ENCODE measurements at regions not wholly inside any gene's neighbourhood (a gene's known extent, or its start where the extent isn't known, plus 50 kb on each side); places are given as distances from the start of the nearest gene placed in this dataset.

- TF ChIP-seq, protein P1, sequence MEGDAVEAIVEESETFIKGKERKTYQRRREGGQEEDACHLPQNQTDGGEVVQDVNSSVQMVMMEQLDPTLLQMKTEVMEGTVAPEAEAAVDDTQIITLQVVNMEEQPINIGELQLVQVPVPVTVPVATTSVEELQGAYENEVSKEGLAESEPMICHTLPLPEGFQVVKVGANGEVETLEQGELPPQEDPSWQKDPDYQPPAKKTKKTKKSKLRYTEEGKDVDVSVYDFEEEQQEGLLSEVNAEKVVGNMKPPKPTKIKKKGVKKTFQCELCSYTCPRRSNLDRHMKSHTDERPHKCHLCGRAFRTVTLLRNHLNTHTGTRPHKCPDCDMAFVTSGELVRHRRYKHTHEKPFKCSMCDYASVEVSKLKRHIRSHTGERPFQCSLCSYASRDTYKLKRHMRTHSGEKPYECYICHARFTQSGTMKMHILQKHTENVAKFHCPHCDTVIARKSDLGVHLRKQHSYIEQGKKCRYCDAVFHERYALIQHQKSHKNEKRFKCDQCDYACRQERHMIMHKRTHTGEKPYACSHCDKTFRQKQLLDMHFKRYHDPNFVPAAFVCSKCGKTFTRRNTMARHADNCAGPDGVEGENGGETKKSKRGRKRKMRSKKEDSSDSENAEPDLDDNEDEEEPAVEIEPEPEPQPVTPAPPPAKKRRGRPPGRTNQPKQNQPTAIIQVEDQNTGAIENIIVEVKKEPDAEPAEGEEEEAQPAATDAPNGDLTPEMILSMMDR (IDR thresholded peaks at IDR 0.05; ENCODE audit: low read depth, low read length, poor library complexity, severe bottlenecking) = no peak
- no peak for TF ChIP-seq EZH2phosphoT487 (IDR thresholded peaks at IDR 0.05; ENCODE audit: borderline replicate concordance, low read length)
Measured at GRCh38 chr4:18105030-18106011, 83.8 kb upstream of the LCORL start.

All from DOHH2 (cell line).